H1 (cell line): ENCODE measurements at regions not wholly inside any gene's neighbourhood (a gene's known extent, or its start where the extent isn't known, plus 50 kb on each side); places are given as distances from the start of the nearest gene placed in this dataset.

Experiments used
- CTCF ChIA-PET: fragments of 300-600 bp; sonication (Branson Sonifier 250); formaldehyde crosslinking; loops from one replicate; lab custom pipeline; 2021; ENCODE audit not compliant: partially characterized antibody; lab: Charles Lee
- POLR2A ChIA-PET: fragments of 300-600 bp; sonication (Branson Sonifier 250); formaldehyde crosslinking; loops from one replicate; lab custom pipeline; 2021; ENCODE audit warnings: inconsistent platforms; ENCODE audit not compliant: partially characterized antibody; lab: Charles Lee
- DNase-seq, 2 experiments: peaks; one replicate each; pipeline versions ENCODE4 v3.0.0 to v3.0.0-alpha.2; 2010 to 2022; ENCODE audit warnings: low spot score in 2 of 2, low read depth in 1 of 2, mixed read lengths in 1 of 2
- FAIRE-seq: peaks from 2 replicates; lab custom pipeline; 2011; peaks lifted over from hg19 to GRCh38; lab: Jason Lieb, UNC
- H2AFZ ChIP-seq: 2 replicates; pipeline ENCODE4 v1.8.1; 2012; ENCODE audit warnings: low read length, inconsistent platforms
- H2AK5ac ChIP-seq: 2 replicates; pipeline ENCODE4 v1.6.1; 2013; ENCODE audit warnings: low read depth, low read length
- H2BK120ac ChIP-seq: replicated peaks from 2 replicates; pipeline ENCODE3; 2013; ENCODE audit warnings: low read depth, low read length, inconsistent platforms
- H2BK12ac ChIP-seq: 2 replicates; pipeline ENCODE4 v1.6.1; 2013; ENCODE audit warnings: low read depth, low read length
- H2BK15ac ChIP-seq: 2 replicates; pipeline ENCODE4 v1.6.1; 2013; ENCODE audit warnings: low read length
- H2BK20ac ChIP-seq: 2 replicates; pipeline ENCODE4 v1.6.1; 2013; ENCODE audit warnings: low read length
- H2BK5ac ChIP-seq: 2 replicates; pipeline ENCODE4 v1.6.1; 2013; ENCODE audit warnings: low read depth, low read length
- H3K14ac ChIP-seq: 2 replicates; pipeline ENCODE4 v1.6.1; 2013; ENCODE audit warnings: inconsistent platforms; ENCODE audit not compliant: insufficient read length
- H3K18ac ChIP-seq: 2 replicates; pipeline ENCODE4 v1.6.1; 2013; ENCODE audit warnings: low read length; ENCODE audit errors: extremely low read depth
- H3K23ac ChIP-seq: 2 replicates; pipeline ENCODE4 v1.6.1; 2013; ENCODE audit warnings: inconsistent platforms; ENCODE audit not compliant: insufficient read length
- H3K23me2 ChIP-seq: 2 replicates; pipeline ENCODE4 v1.6.1; 2013; ENCODE audit warnings: low read depth, low read length
- H3K27ac ChIP-seq: 2 replicates; pipeline ENCODE4 v1.6.1; 2011; ENCODE audit warnings: low read depth, low read length, inconsistent platforms
- H3K27me3 ChIP-seq, 4 experiments: replicated peaks in 1 of 4; 1 replicate in 1 of 4; 2 replicates in 3 of 4; pipeline versions ENCODE4 v1.6.1 to v1.8.1; 2011 to 2013; ENCODE audit warnings: low read length in 3 of 4, mild to moderate bottlenecking in 3 of 4, inconsistent platforms in 2 of 4, mixed read lengths in 2 of 4, moderate library complexity in 1 of 4; ENCODE audit not compliant: control insufficient read depth in 3 of 4, insufficient read depth in 3 of 4; ENCODE audit errors: extremely low read depth in 1 of 4
- H3K36me3 ChIP-seq, 4 experiments: 2 replicates each; pipeline versions ENCODE4 v1.6.1 to v1.8.1; 2011 to 2013; ENCODE audit warnings: mild to moderate bottlenecking in 4 of 4, low read length in 3 of 4, moderate library complexity in 2 of 4, control low read depth in 1 of 4, inconsistent platforms in 1 of 4; ENCODE audit not compliant: insufficient read depth in 4 of 4, control insufficient read depth in 2 of 4
- H3K4ac ChIP-seq: replicated peaks from 2 replicates; pipeline ENCODE3; 2013; ENCODE audit warnings: low read length, low read depth, mixed read lengths, inconsistent platforms; ENCODE audit not compliant: insufficient read length
- H3K4me1 ChIP-seq, 4 experiments: replicated peaks in 1 of 4; 1 replicate in 1 of 4; 2 replicates in 3 of 4; pipeline versions ENCODE4 v1.6.1 to v1.8.1; 2011 to 2013; ENCODE audit warnings: low read length in 3 of 4, inconsistent platforms in 2 of 4, mixed read lengths in 1 of 4; ENCODE audit not compliant: insufficient read depth in 4 of 4, control insufficient read depth in 3 of 4
- H3K4me2 ChIP-seq, 2 experiments: 2 replicates each; pipeline versions ENCODE4 v1.6.1 to v1.8.1; 2011 to 2013; ENCODE audit warnings: low read depth in 2 of 2, low read length in 2 of 2, control low read depth in 1 of 2, inconsistent platforms in 1 of 2, mild to moderate bottlenecking in 1 of 2; ENCODE audit not compliant: insufficient read depth in 1 of 2
- H3K4me3 ChIP-seq, 4 experiments: fragments of 200-600, 300-600 bp in 1 of 4; sonication (generic), shearing (Covaris generic), sonication (Bioruptor Twin) in 1 of 4; 2 replicates each; pipeline versions ENCODE4 v1.5.1 to v1.8.1; 2011 to 2016; ENCODE audit warnings: low read length in 4 of 4, low read depth in 3 of 4, control low read depth in 2 of 4, inconsistent platforms in 2 of 4, mild to moderate bottlenecking in 2 of 4, mixed read lengths in 1 of 4, moderate library complexity in 1 of 4; ENCODE audit not compliant: insufficient read depth in 2 of 4; ENCODE audit errors: extremely low read depth in 1 of 4
- H3K56ac ChIP-seq: replicated peaks from 2 replicates; pipeline ENCODE3; 2013; ENCODE audit warnings: low read depth, mild to moderate bottlenecking, mixed read lengths, low read length, inconsistent platforms; ENCODE audit not compliant: insufficient read length
- H3K79me1 ChIP-seq: 2 replicates; pipeline ENCODE4 v1.6.1; 2013; ENCODE audit warnings: low read depth, low read length, control low read depth
- H3K79me2 ChIP-seq, 2 experiments: 2 replicates each; pipeline versions ENCODE4 v1.6.1 to v1.8.1; 2012 to 2013; ENCODE audit warnings: low read length in 2 of 2, mild to moderate bottlenecking in 2 of 2, inconsistent platforms in 1 of 2; ENCODE audit not compliant: insufficient read depth in 2 of 2, control insufficient read depth in 1 of 2
- H3K9ac ChIP-seq, 4 experiments: replicated peaks in 1 of 4; 1 replicate in 1 of 4; 2 replicates in 3 of 4; pipeline versions ENCODE4 v1.6.1 to v1.8.1; 2011 to 2013; ENCODE audit warnings: low read depth in 3 of 4, low read length in 3 of 4, control low read depth in 2 of 4, mild to moderate bottlenecking in 2 of 4, moderate library complexity in 2 of 4, inconsistent platforms in 1 of 4; ENCODE audit errors: extremely low read depth in 1 of 4
- H3K9me3 ChIP-seq, 2 experiments: 2 replicates each; pipeline versions ENCODE4 v1.6.1 to v1.8.1; 2012 to 2013; ENCODE audit warnings: mild to moderate bottlenecking in 2 of 2, moderate library complexity in 2 of 2, control low read depth in 1 of 2, inconsistent platforms in 1 of 2, low read depth in 1 of 2, low read length in 1 of 2, mixed read lengths in 1 of 2; ENCODE audit not compliant: insufficient read depth in 2 of 2
- H4K20me1 ChIP-seq, 2 experiments: replicated peaks in 1 of 2; 2 replicates each; pipeline versions ENCODE3 to v1.8.1; 2011 to 2013; ENCODE audit warnings: inconsistent platforms in 2 of 2, low read length in 2 of 2, mild to moderate bottlenecking in 1 of 2; ENCODE audit not compliant: insufficient read depth in 2 of 2, control insufficient read depth in 1 of 2
- H4K5ac ChIP-seq: 2 replicates; pipeline ENCODE4 v1.6.1; 2013; ENCODE audit warnings: low read length, low read depth, mixed read lengths, inconsistent platforms; ENCODE audit not compliant: insufficient read length
- H4K8ac ChIP-seq: 2 replicates; pipeline ENCODE4 v1.8.0; 2013; ENCODE audit warnings: mild to moderate bottlenecking, moderate library complexity, low read length, inconsistent platforms; ENCODE audit not compliant: insufficient read depth; ENCODE audit errors: extremely low read depth
- H4K91ac ChIP-seq: replicated peaks from 2 replicates; pipeline ENCODE3; 2013; ENCODE audit warnings: low read length, mixed read lengths, inconsistent platforms; ENCODE audit not compliant: insufficient read length
- CBX5 ChIP-seq: fragments of 300-800, 300-1000 bp; sonication (generic); IDR thresholded peaks from 2 replicates; pipeline ENCODE4 v1.7.1; 2016; ENCODE audit warnings: antibody characterized with exemption, low read length, low read depth
- CBX8 ChIP-seq: fragments of 300-800, 300-1000 bp; sonication (generic); IDR thresholded peaks from 2 replicates; pipeline ENCODE4 v1.7.1; 2016; ENCODE audit warnings: low read depth, low read length, borderline replicate concordance
- JUND ChIP-seq: IDR thresholded peaks from 2 replicates; pipeline ENCODE4 v1.6.1; 2011; ENCODE audit warnings: mild to moderate bottlenecking, improper control_type of control experiment, low read length
- NRF1 ChIP-seq: IDR thresholded peaks from 2 replicates; pipeline ENCODE4 v1.6.1; 2011; ENCODE audit warnings: mild to moderate bottlenecking, low read depth, low read length, improper control_type of control experiment
- RAD21 ChIP-seq, 2 experiments: IDR thresholded peaks in 1 of 2; conservative IDR thresholded peaks in 1 of 2; 2 replicates each; pipeline ENCODE4 v1.6.1; 2011; ENCODE audit warnings: low read depth in 2 of 2, low read length in 2 of 2, improper control_type of control experiment in 1 of 2, inconsistent platforms in 1 of 2, mild to moderate bottlenecking in 1 of 2, moderate library complexity in 1 of 2
- RBBP5 ChIP-seq: IDR thresholded peaks from 2 replicates; pipeline ENCODE4 v1.7.1; 2012; ENCODE audit warnings: low read depth, mild to moderate bottlenecking, inconsistent platforms, low read length, moderate library complexity, borderline replicate concordance
- RNF2 ChIP-seq: fragments of 200-900, 300-1000 bp; sonication (generic); IDR thresholded peaks from 2 replicates; pipeline ENCODE4 v1.7.1; 2016; ENCODE audit warnings: borderline replicate concordance, low read depth, mild to moderate bottlenecking, antibody characterized with exemption, low read length; ENCODE audit not compliant: poor library complexity, severe bottlenecking; ENCODE audit errors: missing control alignments
- SAP30 ChIP-seq: fragments of 300-600 bp; sonication (generic); IDR thresholded peaks from 2 replicates; pipeline ENCODE4 v1.7.1; 2012; ENCODE audit warnings: low read length, moderate library complexity, mild to moderate bottlenecking, inconsistent platforms; ENCODE audit not compliant: insufficient read depth, insufficient replicate concordance
- SP4 ChIP-seq: IDR thresholded peaks from 2 replicates; pipeline ENCODE4 v1.6.1; 2012; ENCODE audit warnings: low read length, inconsistent platforms
- TAF1 ChIP-seq: IDR thresholded peaks from 2 replicates; pipeline ENCODE4 v1.6.1; 2011; ENCODE audit warnings: mild to moderate bottlenecking, low read depth, low read length
- TAF7 ChIP-seq: optimal IDR thresholded peaks from 2 replicates; pipeline ENCODE3; 2011; ENCODE audit warnings: low read depth, mild to moderate bottlenecking, inconsistent platforms, low read length, moderate library complexity, borderline replicate concordance
- WGBS, 2 experiments: shearing (Covaris generic) in 1 of 2; methylation state at CpG; one replicate each; pipeline versions ENCODE4 v1.1.6 to v1.1.7; 2013 to 2015; ENCODE audit warnings: low lambda C conversion rate in 2 of 2, mixed read lengths in 2 of 2, inconsistent platforms in 1 of 2, low coverage in 1 of 2, missing lambda C conversion rate in 1 of 2; ENCODE audit not compliant: insufficient replicate concordance in 2 of 2, insufficient coverage in 1 of 2, insufficient read length in 1 of 2; ENCODE audit errors: extremely low coverage in 1 of 2, missing lambda C conversion rate in 1 of 2; 5-methylcytosine and 5-hydroxymethylcytosine counted together
- TF ChIP-seq, protein P1 (sequence below): IDR thresholded peaks from 2 replicates; pipeline ENCODE4 v1.6.1; 2012; ENCODE audit warnings: low read length, inconsistent platforms

DNA sequence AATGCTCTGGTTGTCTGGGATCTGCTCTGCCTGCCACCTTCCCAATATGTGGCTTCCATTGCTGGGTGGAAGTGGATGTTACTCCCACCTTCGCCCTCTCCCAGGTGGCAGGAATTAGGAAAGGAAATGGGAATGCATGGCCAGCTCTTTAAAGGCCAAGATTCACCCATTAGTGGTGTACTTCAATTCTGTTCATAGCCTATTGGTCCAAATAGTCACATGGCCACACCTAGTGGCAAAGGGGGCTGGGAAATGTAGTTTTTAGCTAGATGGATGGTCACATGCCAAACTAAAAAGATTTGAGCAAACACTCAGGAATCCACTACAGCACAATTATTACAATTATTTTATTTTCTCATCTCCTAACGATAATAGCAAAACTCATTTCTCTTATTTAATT lies 135.1 kb downstream of the NPY start:
- POLR2A ChIA-PET: interaction anchor here (0.8 to 6.7 kb wide), 2 partner anchors 11 to 59 kb away, joined by 3 to 56 read pairs; no protein-coding TSS in a partner anchor
- DNase-seq (no peak), FAIRE-seq (peak; percentile 83)
- H3K27ac ChIP-seq: no peak overlapping the region
- H3K14ac ChIP-seq: no peak overlapping the region
- peaks cover 0 to 5% (median 0%) of the 10 kb centered on the region in 4 experiments; a peak in 1 of 7 replicates for H3K4me1 ChIP-seq
- no peak overlapping the region for H4K8ac ChIP-seq
- no peaks in the 10 kb centered on the region for H3K36me3 ChIP-seq
- H2BK15ac ChIP-seq: no peak overlapping the region
- CTCF ChIA-PET: interaction anchor here (0.6 to 1.3 kb wide), 4 partner anchors 11 to 344 kb away, joined by 3 to 5 read pairs (median 4); no protein-coding TSS in a partner anchor
- H3K56ac ChIP-seq: no peak overlapping the region
- H4K5ac ChIP-seq: no peak overlapping the region
- H2BK120ac ChIP-seq: no peak overlapping the region
- H2BK20ac ChIP-seq: no peak overlapping the region
- no peaks in the 10 kb centered on the region for H3K79me2 ChIP-seq
- no peak overlapping the region for H2BK5ac ChIP-seq
- no peak overlapping the region for H3K18ac ChIP-seq
- H3K79me1 ChIP-seq: no peaks in the 10 kb centered on the region
- no peak overlapping the region for H2AK5ac ChIP-seq
- no peak overlapping the region for H2AFZ ChIP-seq
- H3K4ac ChIP-seq: no peak overlapping the region
- no peak overlapping the region for H3K4me2 ChIP-seq
- H3K9me3 ChIP-seq: no peaks in the 10 kb centered on the region
- WGBS, 2 experiments: 82 to 100% methylated on average over 1 to 2 of the region's 2 CpGs
- peaks cover 0 to 2% (median 0%) of the 10 kb centered on the region in 4 experiments; a peak in 2 of 7 replicates for H3K27me3 ChIP-seq
- peaks cover 0 to 1% of the 10 kb centered on the region in 2 experiments for H4K20me1 ChIP-seq
- no peak overlapping the region for H4K91ac ChIP-seq
- H3K9ac ChIP-seq: no peak overlapping the region
- no peak overlapping the region for H3K4me3 ChIP-seq
- H3K23ac ChIP-seq: no peak overlapping the region
- H3K23me2 ChIP-seq: no peaks in the 10 kb centered on the region
- H2BK12ac ChIP-seq: no peak overlapping the region
- TF ChIP-seq CBX8: no peak
- TF ChIP-seq CBX5: no peak
- TF ChIP-seq NRF1: no peak
- TF ChIP-seq RAD21 (IDR thresholded peaks at IDR 0.05 in 1 of 2, conservative IDR thresholded peaks at IDR 0.05 in 1 of 2; ENCODE audit: low read depth in 2 of 2, low read length in 2 of 2): no peak
- TF ChIP-seq JUND: no peak
- TF ChIP-seq RNF2: no peak
- TF ChIP-seq, protein P1, sequence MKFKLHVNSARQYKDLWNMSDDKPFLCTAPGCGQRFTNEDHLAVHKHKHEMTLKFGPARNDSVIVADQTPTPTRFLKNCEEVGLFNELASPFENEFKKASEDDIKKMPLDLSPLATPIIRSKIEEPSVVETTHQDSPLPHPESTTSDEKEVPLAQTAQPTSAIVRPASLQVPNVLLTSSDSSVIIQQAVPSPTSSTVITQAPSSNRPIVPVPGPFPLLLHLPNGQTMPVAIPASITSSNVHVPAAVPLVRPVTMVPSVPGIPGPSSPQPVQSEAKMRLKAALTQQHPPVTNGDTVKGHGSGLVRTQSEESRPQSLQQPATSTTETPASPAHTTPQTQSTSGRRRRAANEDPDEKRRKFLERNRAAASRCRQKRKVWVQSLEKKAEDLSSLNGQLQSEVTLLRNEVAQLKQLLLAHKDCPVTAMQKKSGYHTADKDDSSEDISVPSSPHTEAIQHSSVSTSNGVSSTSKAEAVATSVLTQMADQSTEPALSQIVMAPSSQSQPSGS: no peak
- TF ChIP-seq SP4: no peak
- no peak for TF ChIP-seq SAP30
- TF ChIP-seq TAF1: no peak
- no peak for TF ChIP-seq RBBP5
- no peak for TF ChIP-seq TAF7
